ENCODE measurements at regions not wholly inside any gene's neighbourhood (a gene's known extent, or its start where the extent isn't known, plus 50 kb on each side); places are given as distances from the start of the nearest gene placed in this dataset.

- DNase-seq, result no peak
Measured at GRCh38 chr12:114952573-114953271, 268.7 kb upstream of the TBX3 start.

- no peak for DNase-seq
Measured at GRCh38 chr12:114949058-114949820, 265.3 kb upstream of the TBX3 start.

GRCh38 chr12:114945351-114945750 lies 261.4 kb upstream of the TBX3 start:
- DNase-seq, result no peak

GRCh38 chr12:114944736-114945135 lies 260.8 kb upstream of the TBX3 start:
- DNase-seq, result no peak

GRCh38 chr12:114943601-114944000 lies 259.6 kb upstream of the TBX3 start:
- no peak for DNase-seq

- DNase-seq, result no peak
Measured at GRCh38 chr12:114938487-114939210, 254.7 kb upstream of the TBX3 start.

- no peak for DNase-seq
Measured at GRCh38 chr12:114936148-114937079, 252.4 kb upstream of the TBX3 start.

GRCh38 chr12:114935658-114936057 lies 251.7 kb upstream of the TBX3 start:
- no peak for DNase-seq

GRCh38 chr12:114933428-114934160 lies 249.6 kb upstream of the TBX3 start:
- DNase-seq, result no peak

- DNase-seq, result no peak
Measured at GRCh38 chr12:114932806-114933205, 248.8 kb upstream of the TBX3 start.

GRCh38 chr12:114931025-114931424 lies 247.1 kb upstream of the TBX3 start:
- no peak for DNase-seq

GRCh38 chr12:114926341-114926740 lies 242.4 kb upstream of the TBX3 start:
- DNase-seq, result no peak

- DNase-seq, result no peak
Measured at GRCh38 chr12:114924946-114925475, 241.0 kb upstream of the TBX3 start.

- DNase-seq, result no peak
Measured at GRCh38 chr12:114921781-114922180, 237.8 kb upstream of the TBX3 start.

- no peak for DNase-seq
Measured at GRCh38 chr12:114920771-114921554, 237.0 kb upstream of the TBX3 start.

- no peak for DNase-seq
Measured at GRCh38 chr12:114919479-114919878, 235.5 kb upstream of the TBX3 start.

- no peak for DNase-seq
Measured at GRCh38 chr12:114918535-114919233, 234.7 kb upstream of the TBX3 start.

- no peak for DNase-seq
Measured at GRCh38 chr12:114917953-114918352, 234.0 kb upstream of the TBX3 start.

GRCh38 chr12:114917307-114917706 lies 233.3 kb upstream of the TBX3 start:
- DNase-seq, result no peak

- DNase-seq, result no peak
Measured at GRCh38 chr12:114916541-114916940, 232.6 kb upstream of the TBX3 start.

Measured in CD4-positive, alpha-beta T cell treated with Interferon gamma for 1 hour (primary cell).